IMR-90 (cell line): ENCODE measurements at regions not wholly inside any gene's neighbourhood (a gene's known extent, or its start where the extent isn't known, plus 50 kb on each side); places are given as distances from the start of the nearest gene placed in this dataset.

Experiments
- ATAC-seq: fragments of 200-7000 bp; cut with Tn5 transposase; 2 replicates; pipeline ENCODE4 v1.9.1; 2020; ENCODE audit warnings: low read depth, mild to moderate bottlenecking, moderate library complexity
- BruUV-seq: library from RNA; stranded (reverse); fragments of 400-500 nt; replicated peaks from 2 replicates; lab custom pipeline; 2021; lab: Mats Ljungman, UMichigan
- CTCF ChIA-PET: fragments of 300-600 bp; formaldehyde crosslinking; extraction: SDS; loops from one replicate; lab custom pipeline; 2021; ENCODE audit warnings: antibody characterized with exemption; lab: Yijun Ruan, JAX
- POLR2A ChIA-PET: fragments of 300-600 bp; sonication (Branson Sonifier 250); formaldehyde crosslinking; loops from one replicate; lab custom pipeline; 2022; ENCODE audit warnings: antibody characterized with exemption; ENCODE audit not compliant: unreplicated experiment; lab: Charles Lee
- DNase-seq: peaks from one replicate; pipeline ENCODE4 v3.0.0; 2013
- H2AFZ ChIP-seq: replicated peaks from 2 replicates; pipeline ENCODE3; 2013; ENCODE audit warnings: low read length, mild to moderate bottlenecking; ENCODE audit not compliant: poor library complexity
- H2AK5ac ChIP-seq: 2 replicates; pipeline ENCODE4 v1.6.1; 2013; ENCODE audit warnings: low read depth, low read length, inconsistent platforms
- H2AK9ac ChIP-seq: replicated peaks from 2 replicates; pipeline ENCODE3; 2013; ENCODE audit warnings: mild to moderate bottlenecking, low read depth, low read length, moderate library complexity; ENCODE audit not compliant: poor library complexity
- H2BK120ac ChIP-seq: 2 replicates; pipeline ENCODE4 v1.6.1; 2013; ENCODE audit warnings: low read depth, low read length, inconsistent platforms
- H2BK15ac ChIP-seq: 3 replicates; pipeline ENCODE4 v1.6.1; 2013; ENCODE audit warnings: low read depth, low read length, inconsistent platforms
- H2BK20ac ChIP-seq: 2 replicates; pipeline ENCODE4 v1.6.1; 2013; ENCODE audit warnings: low read depth, mild to moderate bottlenecking, inconsistent platforms, low read length, moderate library complexity
- H2BK5ac ChIP-seq: 2 replicates; pipeline ENCODE4 v1.6.1; 2013; ENCODE audit warnings: mild to moderate bottlenecking, low read depth, low read length, inconsistent platforms; ENCODE audit not compliant: poor library complexity, severe bottlenecking
- H3K14ac ChIP-seq: replicated peaks from 2 replicates; pipeline ENCODE4 v1.6.1; 2013; ENCODE audit warnings: low read depth, low read length, inconsistent platforms
- H3K18ac ChIP-seq: 2 replicates; pipeline ENCODE4 v1.6.1; 2013; ENCODE audit warnings: low read depth, low read length, control low read depth
- H3K23ac ChIP-seq: 2 replicates; pipeline ENCODE4 v1.6.1; 2013; ENCODE audit warnings: low read depth, low read length, inconsistent platforms
- H3K27ac ChIP-seq: 2 replicates; pipeline ENCODE4 v1.5.1; 2013; ENCODE audit warnings: mild to moderate bottlenecking, control low read depth, low read length; ENCODE audit not compliant: insufficient read depth
- H3K27me3 ChIP-seq: 2 replicates; pipeline ENCODE4 v1.6.1; 2013; ENCODE audit warnings: low read length; ENCODE audit not compliant: control insufficient read depth, insufficient read depth
- H3K36me3 ChIP-seq: 2 replicates; pipeline ENCODE4 v1.6.1; 2013; ENCODE audit warnings: low read length, mixed read lengths; ENCODE audit not compliant: control insufficient read depth, insufficient read depth
- H3K4ac ChIP-seq: 2 replicates; pipeline ENCODE4 v1.6.1; 2013; ENCODE audit warnings: low read depth, low read length, inconsistent platforms
- H3K4me1 ChIP-seq: 2 replicates; pipeline ENCODE4 v1.6.1; 2013; ENCODE audit warnings: low read length, mixed read lengths; ENCODE audit not compliant: control insufficient read depth, insufficient read depth
- H3K4me2 ChIP-seq: 2 replicates; pipeline ENCODE4 v1.6.1; 2013; ENCODE audit warnings: low read depth, mild to moderate bottlenecking, control low read depth, low read length, moderate library complexity
- H3K4me3 ChIP-seq: 2 replicates; pipeline ENCODE4 v1.5.1; 2013; ENCODE audit warnings: low read depth, mild to moderate bottlenecking, control low read depth, low read length, moderate library complexity; ENCODE audit not compliant: insufficient read depth
- H3K56ac ChIP-seq: 2 replicates; pipeline ENCODE4 v1.6.1; 2013; ENCODE audit warnings: low read length, inconsistent platforms; ENCODE audit not compliant: insufficient read depth; ENCODE audit errors: extremely low read depth
- H3K79me1 ChIP-seq, 2 experiments: 2 replicates each; pipeline ENCODE4 v1.6.1; 2013; ENCODE audit warnings: low read length in 2 of 2, inconsistent platforms in 1 of 2, low read depth in 1 of 2
- H3K9ac ChIP-seq: 2 replicates; pipeline ENCODE4 v1.6.1; 2013; ENCODE audit warnings: low read depth, low read length, control low read depth
- H3K9me1 ChIP-seq: 2 replicates; pipeline ENCODE4 v1.6.1; 2013; ENCODE audit warnings: low read length, inconsistent platforms; ENCODE audit not compliant: insufficient read depth
- H3K9me3 ChIP-seq: 2 replicates; pipeline ENCODE4 v1.6.1; 2013; ENCODE audit warnings: low read length; ENCODE audit not compliant: control insufficient read depth, insufficient read depth
- H4K20me1 ChIP-seq: 2 replicates; pipeline ENCODE4 v1.6.1; 2013; ENCODE audit warnings: low read length, inconsistent platforms; ENCODE audit not compliant: insufficient read depth
- H4K5ac ChIP-seq: 2 replicates; pipeline ENCODE4 v1.6.1; 2013; ENCODE audit warnings: mild to moderate bottlenecking, low read depth, low read length, control low read depth
- H4K8ac ChIP-seq, 2 experiments: 2 replicates each; pipeline ENCODE4 v1.6.1; 2013; ENCODE audit warnings: low read depth in 2 of 2, low read length in 2 of 2, control low read depth in 1 of 2, inconsistent platforms in 1 of 2
- H4K91ac ChIP-seq: 2 replicates; pipeline ENCODE4 v1.6.1; 2013; ENCODE audit warnings: low read depth, low read length, inconsistent platforms; ENCODE audit not compliant: insufficient read depth
- ELK1 ChIP-seq: fragments of 150-350 bp; IDR thresholded peaks from 2 replicates; pipeline ENCODE4 v1.6.1; 2016; ENCODE audit warnings: low read depth, mild to moderate bottlenecking, low read length, moderate library complexity, borderline replicate concordance
- MAFK ChIP-seq: IDR thresholded peaks from 2 replicates; pipeline ENCODE4 v1.6.1; 2012; ENCODE audit warnings: low read depth, low read length, improper control_type of control experiment
- MAZ ChIP-seq: IDR thresholded peaks from 2 replicates; pipeline ENCODE4 v1.6.1; 2012; ENCODE audit warnings: low read depth, mild to moderate bottlenecking, low read length, improper control_type of control experiment, moderate library complexity, borderline replicate concordance
- MXI1 ChIP-seq: IDR thresholded peaks from 2 replicates; pipeline ENCODE4 v1.6.1; 2012; ENCODE audit warnings: low read depth, mild to moderate bottlenecking, low read length, moderate library complexity, borderline replicate concordance
- POLR2A ChIP-seq: IDR thresholded peaks from 2 replicates; pipeline ENCODE4 v1.6.1; 2012; ENCODE audit warnings: mild to moderate bottlenecking, low read depth, low read length
- RFX5 ChIP-seq: IDR thresholded peaks from 2 replicates; pipeline ENCODE4 v1.8.0; 2012; ENCODE audit warnings: low read depth, mild to moderate bottlenecking, low read length, moderate library complexity
- WGBS, 2 experiments: methylation state at CpG; one replicate each; pipeline versions ENCODE4 v1.1.5 to v1.1.7; 2013; ENCODE audit warnings: missing lambda C conversion rate in 2 of 2; ENCODE audit not compliant: insufficient read length in 1 of 2; ENCODE audit errors: extremely low coverage in 2 of 2; 5-methylcytosine and 5-hydroxymethylcytosine counted together
- dilution Hi-C: fragments of 300-500 bp; cut with HindIII; formaldehyde crosslinking; loops from one replicate; pipeline ENCODE4 v1.14.3; 2018; ENCODE audit warnings: low sequenced_read_pairs; ENCODE audit not compliant: unreplicated experiment
- in situ Hi-C: fragments of 300-500 bp; cut with MboI; formaldehyde crosslinking; loops from 3 replicates; pipeline ENCODE4 v1.14.3; 2019; ENCODE audit warnings: low sequenced_read_pairs, inconsistent platforms, mixed read lengths
- intact Hi-C: fragments of 100-400 bp; cut with micrococcal nuclease; formaldehyde crosslinking; loops from 2 replicates; pipeline ENCODE4 v1.10.0; 2022
- TF ChIP-seq, protein P1 (sequence below): fragments of 150-350 bp; IDR thresholded peaks from 2 replicates; pipeline ENCODE4 v1.6.1; 2017; ENCODE audit warnings: mild to moderate bottlenecking, antibody characterized with exemption, low read length, low read depth

DNA sequence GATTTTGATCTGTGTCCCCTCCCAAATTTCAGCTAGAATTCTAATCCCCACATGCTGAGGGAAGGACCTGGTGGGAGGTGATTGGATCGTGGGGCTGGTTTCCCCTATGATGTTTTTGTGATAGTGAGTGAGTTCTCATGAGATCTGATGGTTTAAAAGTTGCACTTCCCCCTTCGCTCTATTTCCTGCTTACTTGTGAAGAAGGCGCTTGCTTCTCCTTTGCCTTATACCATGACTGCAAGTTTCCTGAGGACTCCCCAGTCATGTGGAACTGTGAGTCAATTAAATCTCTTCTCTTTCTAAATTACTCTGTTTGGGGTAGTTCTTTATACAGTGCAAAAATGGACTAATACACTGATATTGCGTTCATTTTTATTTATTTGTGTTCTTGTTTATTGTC is 636.8 kb upstream of the LINC00305 start:
- no peak overlapping the region for H3K27ac ChIP-seq
- no peak overlapping the region for H4K8ac ChIP-seq
- no peaks in the 10 kb centered on the region for H3K36me3 ChIP-seq
- no peak overlapping the region for H2BK20ac ChIP-seq
- no peak overlapping the region for H3K9ac ChIP-seq
- no peak overlapping the region for H3K4me3 ChIP-seq
- no peak overlapping the region for H3K4me2 ChIP-seq
- no peak overlapping the region for H2BK120ac ChIP-seq
- no TSS peak for BruUV-seq
- in situ Hi-C loops, result loop anchor here (25.0 kb wide), 1 partner anchor 102 kb away; no protein-coding TSS in a partner anchor
- H3K27me3 ChIP-seq, result no peaks in the 10 kb centered on the region
- H3K56ac ChIP-seq, result no peak overlapping the region
- H3K9me1 ChIP-seq, result no peaks in the 10 kb centered on the region
- DNase-seq (no peak), ATAC-seq (no peak)
- H2AFZ ChIP-seq, result no peak overlapping the region
- no peak overlapping the region for H4K91ac ChIP-seq
- H3K14ac ChIP-seq, result no peak overlapping the region
- no peaks in the 10 kb centered on the region for H3K4me1 ChIP-seq
- intact Hi-C loops, result no loop called here
- H3K18ac ChIP-seq, result no peak overlapping the region
- no peaks in the 10 kb centered on the region for H4K20me1 ChIP-seq
- H2BK5ac ChIP-seq, result no peak overlapping the region
- H3K9me3 ChIP-seq, result no peaks in the 10 kb centered on the region; the same call in 1 of the 2 replicates
- no peaks in the 10 kb centered on the region for H3K79me1 ChIP-seq
- POLR2A ChIA-PET, result no interaction called here
- H3K23ac ChIP-seq, result no peak overlapping the region
- no peak overlapping the region for H2BK15ac ChIP-seq
- no peak overlapping the region for H3K4ac ChIP-seq
- no CpG with 5 or more reads among the region's 4 CpGs for WGBS, 2 experiments
- H2AK9ac ChIP-seq, result no peak overlapping the region
- CTCF ChIA-PET, result no interaction called here
- dilution Hi-C loops, result no loop called here
- no peak for TF ChIP-seq RFX5
- TF ChIP-seq POLR2A, result no peak
- TF ChIP-seq ELK1, result no peak
- TF ChIP-seq MXI1, result no peak
- TF ChIP-seq, protein P1, sequence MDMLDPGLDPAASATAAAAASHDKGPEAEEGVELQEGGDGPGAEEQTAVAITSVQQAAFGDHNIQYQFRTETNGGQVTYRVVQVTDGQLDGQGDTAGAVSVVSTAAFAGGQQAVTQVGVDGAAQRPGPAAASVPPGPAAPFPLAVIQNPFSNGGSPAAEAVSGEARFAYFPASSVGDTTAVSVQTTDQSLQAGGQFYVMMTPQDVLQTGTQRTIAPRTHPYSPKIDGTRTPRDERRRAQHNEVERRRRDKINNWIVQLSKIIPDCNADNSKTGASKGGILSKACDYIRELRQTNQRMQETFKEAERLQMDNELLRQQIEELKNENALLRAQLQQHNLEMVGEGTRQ, result no peak
- no peak for TF ChIP-seq MAZ
- TF ChIP-seq MAFK, result no peak
- H4K5ac ChIP-seq, result no peak overlapping the region
- H2AK5ac ChIP-seq, result no peak overlapping the region
